ENCODE measurements at regions not wholly inside any gene's neighbourhood (a gene's known extent, or its start where the extent isn't known, plus 50 kb on each side); places are given as distances from the start of the nearest gene placed in this dataset.

- no peak overlapping the region for H3K4me3 ChIP-seq
- ATAC-seq (ENCODE audit: insufficient number of reproducible peaks, low FRiP score, low read depth), result peak; percentile 64
- no peaks in the 10 kb centered on the region for H3K27me3 ChIP-seq (replicated peaks; ENCODE audit: insufficient read depth)
- DNase-seq (ENCODE audit: low spot score), result no peak
- no peaks in the 10 kb centered on the region for H3K9me3 ChIP-seq
- H3K36me3 ChIP-seq, result no peaks in the 10 kb centered on the region
- H3K27ac ChIP-seq, result no peak overlapping the region
- TF ChIP-seq CTCF (IDR thresholded peaks at IDR 0.05), result no peak
- H3K4me1 ChIP-seq (ENCODE audit: control insufficient read depth in 1 of 2, low read depth in 2 of 2), result no peaks in the 10 kb centered on the region
Measured at GRCh38 chr7:121624958-121625357, 228.8 kb upstream of the FAM3C start.

- Histone ChIP-seq H3K4me1 (ENCODE audit: control insufficient read depth in 1 of 2, low read depth in 2 of 2) (no peaks in the 10 kb centered on the region), H3K36me3 (no peaks in the 10 kb centered on the region), H3K4me3 (no peak overlapping the region), H3K27me3 (replicated peaks; ENCODE audit: insufficient read depth) (no peaks in the 10 kb centered on the region), H3K9me3 (no peaks in the 10 kb centered on the region), H3K27ac (no peak overlapping the region)
- no peak for ATAC-seq (ENCODE audit: insufficient number of reproducible peaks, low FRiP score, low read depth)
- DNase-seq (ENCODE audit: low spot score), result no peak
- no peak for TF ChIP-seq CTCF (IDR thresholded peaks at IDR 0.05)
Measured at GRCh38 chr7:121623130-121623872, 227.2 kb upstream of the FAM3C start.

GRCh38 chr7:121621937-121622336, 225.8 kb upstream of the FAM3C start:
- H3K4me1 ChIP-seq (ENCODE audit: control insufficient read depth in 1 of 2, low read depth in 2 of 2), result no peaks in the 10 kb centered on the region
- no peak for TF ChIP-seq CTCF (IDR thresholded peaks at IDR 0.05)
- no peaks in the 10 kb centered on the region for H3K9me3 ChIP-seq
- H3K27me3 ChIP-seq (replicated peaks; ENCODE audit: insufficient read depth), result no peaks in the 10 kb centered on the region
- DNase-seq (ENCODE audit: low spot score) (no peak), ATAC-seq (ENCODE audit: insufficient number of reproducible peaks, low FRiP score, low read depth) (no peak)
- H3K36me3 ChIP-seq, result no peaks in the 10 kb centered on the region
- no peak overlapping the region for H3K4me3 ChIP-seq
- no peak overlapping the region for H3K27ac ChIP-seq

- no peak overlapping the region for H3K4me3 ChIP-seq
- TF ChIP-seq CTCF (IDR thresholded peaks at IDR 0.05), result no peak
- no peak for ATAC-seq (ENCODE audit: insufficient number of reproducible peaks, low FRiP score, low read depth)
Measured at GRCh38 chr7:121620953-121621606, 225.0 kb upstream of the FAM3C start.

GRCh38 chr7:121620206-121620605, 224.1 kb upstream of the FAM3C start:
- H3K4me3 ChIP-seq, result no peak overlapping the region
- no peak overlapping the region for H3K27ac ChIP-seq
- DNase-seq (ENCODE audit: low spot score) (no peak), ATAC-seq (ENCODE audit: insufficient number of reproducible peaks, low FRiP score, low read depth) (no peak)
- H3K27me3 ChIP-seq (replicated peaks; ENCODE audit: insufficient read depth), result no peaks in the 10 kb centered on the region
- no peak for TF ChIP-seq CTCF (IDR thresholded peaks at IDR 0.05)
- H3K36me3 ChIP-seq, result no peaks in the 10 kb centered on the region
- no peaks in the 10 kb centered on the region for H3K4me1 ChIP-seq (ENCODE audit: control insufficient read depth in 1 of 2, low read depth in 2 of 2)
- no peaks in the 10 kb centered on the region for H3K9me3 ChIP-seq

More at GRCh38 chr7:121620953-121621606, 225.0 kb upstream of the FAM3C start:
- H3K36me3 ChIP-seq, result no peaks in the 10 kb centered on the region
- H3K27me3 ChIP-seq (replicated peaks; ENCODE audit: insufficient read depth), result no peaks in the 10 kb centered on the region
- H3K4me1 ChIP-seq (ENCODE audit: control insufficient read depth in 1 of 2, low read depth in 2 of 2), result no peaks in the 10 kb centered on the region
- H3K9me3 ChIP-seq, result no peaks in the 10 kb centered on the region
- no peak for DNase-seq (ENCODE audit: low spot score)
- no peak overlapping the region for H3K27ac ChIP-seq
